ENCODE measurements at regions not wholly inside any gene's neighbourhood (a gene's known extent, or its start where the extent isn't known, plus 50 kb on each side); places are given as distances from the start of the nearest gene placed in this dataset.

- no peak for DNase-seq
These were observed 327.8 kb upstream of the MAF start for GRCh38 chr16:79928142-79928873.

DNA sequence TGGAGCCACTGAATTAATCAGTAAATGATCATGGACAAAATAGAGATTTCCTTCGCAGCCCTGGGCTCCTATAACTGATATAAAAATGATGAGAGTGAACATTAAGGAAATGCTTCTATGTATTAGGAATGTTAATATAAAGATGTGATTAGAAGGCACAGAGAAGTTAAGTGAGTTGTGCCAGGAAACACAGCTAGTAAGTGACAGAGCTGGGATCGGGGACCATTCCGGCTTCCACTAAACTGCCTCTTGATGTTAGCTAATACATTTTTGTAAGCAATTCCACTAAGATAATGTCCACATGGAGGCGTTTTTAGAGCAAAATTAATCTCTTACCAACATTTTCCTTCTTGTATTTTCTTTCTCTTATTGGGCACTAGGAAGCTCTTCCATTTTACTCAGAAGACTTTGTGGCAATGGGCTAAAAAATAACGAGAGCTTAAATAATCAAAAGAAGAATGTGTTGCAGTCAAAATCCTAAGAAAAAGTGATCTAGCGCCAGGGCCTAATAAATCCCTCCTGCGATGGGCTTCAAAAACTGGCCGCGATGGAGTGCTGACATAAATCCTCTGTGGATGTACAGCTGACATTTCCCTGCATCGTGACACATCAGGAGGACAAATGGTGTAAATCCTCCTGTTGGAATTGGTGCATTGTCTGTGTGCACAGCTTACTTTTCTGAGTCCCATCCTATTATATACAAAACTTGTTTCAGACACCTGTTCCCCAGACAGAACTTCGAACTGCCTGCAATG, 326.1 kb upstream of the MAF start:
- no peak for DNase-seq

DNA sequence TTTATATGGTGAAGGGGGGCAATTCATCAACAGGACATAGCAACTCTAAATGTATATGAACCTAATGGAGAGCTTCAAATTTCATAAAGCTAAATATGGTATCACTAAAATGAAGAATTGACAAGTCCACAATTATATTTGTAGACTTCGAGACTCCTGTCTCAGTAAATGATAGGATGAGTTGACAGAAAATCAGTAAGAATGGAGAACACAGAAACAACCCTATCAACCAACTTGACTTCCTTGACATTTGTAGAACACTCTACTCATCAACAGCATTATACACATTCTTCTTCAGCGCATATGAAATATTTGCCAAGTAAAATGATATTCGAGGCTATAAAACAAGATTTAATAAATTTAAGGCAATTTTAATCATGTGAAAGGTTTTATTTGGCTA, 322.9 kb upstream of the MAF start:
- no peak for DNase-seq

DNA sequence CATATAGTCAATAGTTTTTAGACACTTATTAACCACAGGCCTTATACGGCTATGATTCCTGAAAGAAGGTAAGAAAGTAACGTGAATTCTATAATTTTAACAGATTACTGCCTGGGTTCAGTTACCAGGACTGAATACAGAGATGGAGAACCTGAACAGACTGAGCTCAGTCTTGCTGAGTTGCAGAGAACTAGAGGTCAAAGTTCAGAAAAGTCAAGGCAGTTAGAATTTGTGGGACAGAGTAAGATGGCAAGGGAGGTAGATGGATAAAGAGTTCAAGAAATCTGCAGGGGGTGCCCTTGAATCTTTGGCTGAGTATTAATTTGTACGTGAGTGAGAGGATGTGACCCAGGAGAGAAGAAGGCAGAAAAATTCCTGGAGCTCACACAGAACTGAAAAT, 320.1 kb upstream of the MAF start:
- DNase-seq, result no peak

- DNase-seq, result no peak
These were observed 318.4 kb upstream of the MAF start for GRCh38 chr16:79918916-79919315.

- DNase-seq, result no peak
These were observed 315.2 kb upstream of the MAF start for GRCh38 chr16:79915761-79916160.

- DNase-seq, result no peak
These were observed 314.6 kb upstream of the MAF start for GRCh38 chr16:79914961-79915720.

- DNase-seq, result no peak
These were observed 312.2 kb upstream of the MAF start for GRCh38 chr16:79912592-79913310.

- DNase-seq, result no peak
These were observed 311.1 kb upstream of the MAF start for GRCh38 chr16:79911660-79912059.

GRCh38 chr16:79909571-79909970, 309.0 kb upstream of the MAF start:
- no peak for DNase-seq

DNA sequence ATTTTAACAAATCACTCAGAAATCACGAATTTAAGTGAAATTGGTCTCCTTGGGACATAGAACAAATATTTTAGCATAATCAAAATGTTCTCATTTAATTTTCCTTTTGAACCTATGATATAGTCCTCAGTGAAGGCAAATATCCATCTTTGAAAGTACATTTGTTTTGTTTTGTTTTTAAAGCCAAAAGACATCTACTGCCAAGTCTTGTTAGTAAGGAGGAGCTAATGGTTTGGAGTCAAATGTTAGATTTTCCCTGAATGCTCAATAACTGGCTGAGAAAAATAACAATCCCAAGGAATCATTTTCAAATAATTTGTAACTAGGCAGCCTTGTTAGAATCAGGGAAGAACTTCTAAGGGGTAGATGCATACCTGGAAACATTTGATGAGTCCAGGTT, 302.9 kb upstream of the MAF start:
- no peak for DNase-seq

DNA sequence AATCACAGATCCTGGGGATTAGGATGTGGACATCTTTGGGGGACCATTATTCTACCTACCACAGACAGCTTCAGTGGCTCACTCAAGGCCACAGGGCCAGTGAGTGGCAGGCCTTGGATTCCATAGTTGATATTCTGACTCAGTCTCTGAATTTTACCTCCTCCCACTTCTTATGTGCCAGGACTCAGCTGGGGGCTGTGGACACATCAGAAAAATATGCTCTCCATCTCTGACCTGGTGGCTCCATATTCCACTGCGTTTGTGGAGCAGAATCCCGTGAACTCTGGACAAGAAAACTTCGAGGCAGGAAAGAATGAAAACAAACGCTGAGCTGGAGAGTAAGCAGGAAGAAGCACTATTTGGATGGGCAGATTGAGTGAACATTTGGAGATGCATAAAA, 301.8 kb upstream of the MAF start:
- no peak for DNase-seq

- DNase-seq, result no peak
These were observed 301.0 kb upstream of the MAF start for GRCh38 chr16:79901522-79901921.

DNA sequence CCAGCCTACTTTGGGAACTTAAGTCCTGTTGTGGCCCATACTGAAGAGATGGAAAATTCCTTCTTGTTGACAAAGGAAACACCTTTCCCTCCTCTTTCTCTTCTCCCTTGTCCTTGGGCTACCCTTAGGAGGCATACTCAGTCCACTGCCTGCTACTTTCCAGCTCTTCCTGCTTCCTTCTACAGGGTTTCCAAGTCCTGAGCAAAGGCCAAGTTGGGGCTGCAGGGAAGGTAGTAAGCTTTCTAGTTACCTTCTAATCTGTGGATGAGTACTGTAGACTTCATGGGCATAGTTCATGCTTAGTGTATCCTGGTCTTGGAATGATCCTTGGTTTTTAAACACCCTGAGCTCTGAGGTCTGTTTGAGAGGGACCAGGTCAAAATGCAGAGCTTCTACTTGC, 299.2 kb upstream of the MAF start:
- DNase-seq, result no peak

GRCh38 chr16:79899316-79899715, 298.8 kb upstream of the MAF start:
- DNase-seq, result no peak

DNA sequence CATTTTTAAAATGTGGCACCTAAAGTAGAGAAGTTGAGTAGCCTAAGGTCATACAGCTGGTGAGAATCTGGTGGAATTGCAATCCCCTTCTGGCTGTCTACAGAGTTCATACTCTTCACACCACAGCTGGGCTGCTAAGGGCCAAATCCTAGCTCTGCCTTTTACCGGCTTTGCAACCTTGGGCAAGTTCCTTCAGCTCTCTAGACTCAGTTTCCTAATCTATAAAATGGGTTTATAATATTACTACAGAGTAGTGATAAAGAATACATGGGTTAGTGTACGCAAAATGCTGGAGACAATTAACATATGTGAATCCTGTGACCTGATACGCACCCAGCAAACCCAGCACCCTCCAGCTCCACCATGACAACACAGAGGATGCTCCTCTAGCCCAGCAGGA, 298.2 kb upstream of the MAF start:
- DNase-seq, result no peak

DNA sequence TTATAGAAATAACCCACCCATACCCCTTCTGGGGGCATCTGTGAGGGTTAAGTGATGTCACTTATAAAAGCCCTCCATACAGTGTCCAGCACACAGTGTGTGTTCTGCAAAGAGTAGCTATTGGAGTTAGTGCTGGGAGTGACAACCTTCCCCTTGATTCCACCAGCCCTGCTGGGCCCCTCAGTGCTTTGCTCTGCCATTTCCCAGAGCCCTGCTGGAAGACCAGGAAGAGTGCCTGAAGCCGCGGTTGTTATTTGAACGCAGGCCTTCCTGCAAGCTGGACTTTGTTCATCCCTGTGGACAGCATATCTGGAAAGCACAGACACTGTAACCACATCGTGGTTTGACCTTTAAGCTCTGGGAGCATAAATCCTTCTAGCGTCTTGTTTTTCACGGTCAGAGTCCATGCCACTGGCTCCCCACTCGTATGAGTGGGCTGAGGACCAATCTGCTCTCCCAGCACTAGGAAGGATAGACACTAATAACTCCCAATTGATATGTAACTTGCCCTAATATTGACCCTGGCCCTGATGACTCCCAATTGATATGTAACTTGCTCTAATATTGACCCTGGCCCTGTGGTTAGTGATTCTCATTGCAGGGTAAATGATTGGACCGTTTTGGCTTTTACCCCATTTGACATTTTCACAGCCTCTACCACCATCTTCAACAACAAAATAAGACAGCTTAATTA, 297.1 kb upstream of the MAF start:
- no peak for DNase-seq

- DNase-seq, result no peak
These were observed 296.5 kb upstream of the MAF start for GRCh38 chr16:79897104-79897452.

- no peak for DNase-seq
These were observed 295.3 kb upstream of the MAF start for GRCh38 chr16:79895917-79896203.

- no peak for DNase-seq
These were observed 294.7 kb upstream of the MAF start for GRCh38 chr16:79895053-79895916.

DNA sequence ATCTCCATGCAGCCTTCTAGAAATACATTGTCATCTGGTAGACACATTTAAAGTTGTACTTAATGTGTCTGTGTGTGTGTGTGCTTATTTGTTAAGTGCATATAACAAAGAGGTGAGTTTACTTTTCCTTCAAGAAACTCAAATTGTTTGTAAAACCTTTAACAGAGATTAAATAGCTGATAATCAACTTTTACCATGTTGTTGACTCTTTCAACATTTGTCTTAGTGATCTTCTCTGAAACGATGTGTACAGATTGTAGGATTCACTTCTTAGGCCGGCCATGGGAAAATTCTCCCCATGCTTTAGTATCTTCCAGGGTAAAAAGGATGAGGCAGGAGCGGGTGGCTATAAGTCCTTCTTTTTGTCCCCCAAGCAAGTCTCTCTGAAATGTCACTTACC, 292.9 kb upstream of the MAF start:
- DNase-seq, result no peak

DNA sequence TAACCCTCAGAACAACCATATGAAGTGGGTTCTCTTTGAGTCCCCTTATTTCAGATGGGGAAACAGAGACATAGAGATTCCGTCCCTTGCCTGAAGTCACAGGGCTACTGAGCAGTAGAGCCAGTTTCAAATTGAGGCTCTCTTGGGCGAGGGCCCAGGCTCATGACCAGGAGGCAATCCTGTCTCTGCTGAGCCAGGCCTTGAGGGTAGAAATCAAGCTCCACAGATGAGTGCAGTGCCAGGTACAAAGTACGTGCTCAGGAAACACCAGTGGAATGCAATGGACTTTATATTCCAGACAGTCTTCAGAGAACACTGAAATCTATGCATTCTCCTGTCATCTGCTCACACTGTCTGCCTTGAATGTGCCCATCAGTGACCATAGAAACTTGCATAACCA, 291.7 kb upstream of the MAF start:
- DNase-seq, result no peak
